Stimulated activated CD8-positive, alpha-beta memory T cell treated with anti-CD3 and anti-CD28 coated beads, Interleukin-2, amount 100 ng/mL, for 48 hours (primary cell): ENCODE measurements at regions not wholly inside any gene's neighbourhood (a gene's known extent, or its start where the extent isn't known, plus 50 kb on each side); places are given as distances from the start of the nearest gene placed in this dataset.
"Not testable (repeated sequence)": the region's sequence is repeated elsewhere in the genome, so short reads cannot be mapped to it uniquely, and the experiment has no call there.

Experiments
- DNase-seq, 2 donors: peaks; one replicate each; pipeline ENCODE4 v3.0.0-alpha.2; 2020; ENCODE audit warnings: low read depth in 2 of 2

GRCh38 chr2:192398236-192398635, 203.5 kb upstream of the TMEFF2 start:
- no peak for DNase-seq

GRCh38 chr2:192394605-192395004, 199.9 kb upstream of the TMEFF2 start:
- DNase-seq: no peak

GRCh38 chr2:192391041-192391440, 196.3 kb upstream of the TMEFF2 start:
- no peak for DNase-seq

- DNase-seq: no peak
Measured at GRCh38 chr2:192390401-192390800, 195.7 kb upstream of the TMEFF2 start.

GRCh38 chr2:192384191-192384590, 189.5 kb upstream of the TMEFF2 start:
- DNase-seq: not testable (repeated sequence)

- DNase-seq: no peak
Measured at GRCh38 chr2:192381082-192381481, 186.3 kb upstream of the TMEFF2 start.

- no peak for DNase-seq
Measured at GRCh38 chr2:192379736-192380135, 185.0 kb upstream of the TMEFF2 start.

- no peak for DNase-seq
Measured at GRCh38 chr2:192377173-192377572, 182.4 kb upstream of the TMEFF2 start.

- DNase-seq: no peak
Measured at GRCh38 chr2:192373754-192374153, 179.0 kb upstream of the TMEFF2 start.

GRCh38 chr2:192373221-192373620, 178.5 kb upstream of the TMEFF2 start:
- no peak for DNase-seq

- no peak for DNase-seq
Measured at GRCh38 chr2:192369969-192370368, 175.2 kb upstream of the TMEFF2 start.

- no peak for DNase-seq
Measured at GRCh38 chr2:192357217-192357616, 162.5 kb upstream of the TMEFF2 start.

GRCh38 chr2:192354512-192355244, 159.9 kb upstream of the TMEFF2 start:
- DNase-seq: no peak

GRCh38 chr2:192347542-192347941, 152.8 kb upstream of the TMEFF2 start:
- no peak for DNase-seq

GRCh38 chr2:192345287-192345686, 150.6 kb upstream of the TMEFF2 start:
- no peak for DNase-seq

GRCh38 chr2:192333642-192334041, 138.9 kb upstream of the TMEFF2 start:
- no peak for DNase-seq

- DNase-seq: no peak
Measured at GRCh38 chr2:192328297-192328696, 133.6 kb upstream of the TMEFF2 start.

- DNase-seq: no peak
Measured at GRCh38 chr2:192327576-192327975, 132.8 kb upstream of the TMEFF2 start.

GRCh38 chr2:192315543-192315942, 120.8 kb upstream of the TMEFF2 start:
- no peak for DNase-seq

GRCh38 chr2:192314800-192315481, 120.2 kb upstream of the TMEFF2 start:
- DNase-seq: no peak

GRCh38 chr2:192313773-192314172, 119.0 kb upstream of the TMEFF2 start:
- DNase-seq: no peak

- DNase-seq: no peak
Measured at GRCh38 chr2:192311701-192312460, 117.1 kb upstream of the TMEFF2 start.

GRCh38 chr2:192307530-192307929, 112.8 kb upstream of the TMEFF2 start:
- no peak for DNase-seq
